SIG-M5 treated with dmso at 0.1 percent for 504 hours (cell line): ENCODE measurements at regions not wholly inside any gene's neighbourhood (a gene's known extent, or its start where the extent isn't known, plus 50 kb on each side); places are given as distances from the start of the nearest gene placed in this dataset.

Source experiments
- DNase-seq: peaks from one replicate; lab custom pipeline; 2025; ENCODE audit not compliant: unreplicated experiment; lab: John Stamatoyannopoulos, UW

DNA sequence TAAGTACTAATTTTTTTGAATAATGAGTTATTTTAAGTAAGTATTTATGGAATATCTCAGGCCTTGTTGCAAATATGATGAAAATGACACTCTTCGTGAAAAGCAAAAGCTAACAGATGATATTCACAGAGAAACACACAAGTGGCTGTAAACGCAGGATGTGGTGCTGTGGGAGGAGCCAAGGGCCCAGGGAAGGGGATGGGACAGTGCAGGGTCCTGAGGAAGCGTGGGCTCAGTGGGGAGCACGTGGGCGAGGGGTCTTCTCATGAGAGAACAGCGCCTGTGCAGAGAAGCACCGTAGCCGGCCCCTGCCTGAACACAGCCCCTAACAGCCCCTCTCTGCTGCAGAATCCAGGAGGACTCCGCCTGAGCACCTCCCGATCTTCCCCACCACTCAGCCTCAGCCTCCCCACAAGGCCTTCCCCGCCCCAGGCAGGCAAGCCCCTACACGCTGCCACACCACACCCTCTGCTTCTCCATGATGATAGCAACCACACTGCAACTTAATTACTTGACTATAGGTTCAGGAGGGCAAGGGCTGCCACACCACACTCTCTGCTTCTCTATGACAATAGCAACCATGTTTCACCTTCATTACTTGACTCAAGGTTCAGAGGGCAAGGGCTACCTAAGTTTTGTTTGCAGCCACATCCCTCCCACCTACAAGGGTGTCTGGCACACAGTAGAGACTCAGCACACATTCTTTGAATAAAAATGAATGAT lies 152.6 kb upstream of the RNF32 start:
- DNase-seq = no peak

DNA sequence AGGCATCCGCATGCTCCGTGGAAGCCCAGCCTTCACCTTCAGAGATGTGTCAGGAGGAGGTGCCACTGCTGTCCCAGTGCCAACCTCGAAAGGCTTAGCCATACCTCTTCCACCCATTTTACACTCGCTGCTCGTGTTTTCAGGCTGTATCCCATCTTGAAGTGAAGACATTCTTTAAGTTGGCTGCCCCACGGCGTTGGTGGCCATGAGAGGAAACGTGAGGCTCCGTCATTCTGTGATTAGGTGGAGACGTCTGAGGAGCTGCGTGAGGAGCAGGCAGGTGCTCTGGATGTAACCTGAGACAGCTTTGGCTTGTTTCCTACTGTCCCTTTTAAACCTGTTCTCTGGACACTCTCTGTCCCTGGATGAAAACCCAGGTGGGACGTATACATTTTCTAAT lies 159.9 kb upstream of the RNF32 start:
- no peak for DNase-seq

DNA sequence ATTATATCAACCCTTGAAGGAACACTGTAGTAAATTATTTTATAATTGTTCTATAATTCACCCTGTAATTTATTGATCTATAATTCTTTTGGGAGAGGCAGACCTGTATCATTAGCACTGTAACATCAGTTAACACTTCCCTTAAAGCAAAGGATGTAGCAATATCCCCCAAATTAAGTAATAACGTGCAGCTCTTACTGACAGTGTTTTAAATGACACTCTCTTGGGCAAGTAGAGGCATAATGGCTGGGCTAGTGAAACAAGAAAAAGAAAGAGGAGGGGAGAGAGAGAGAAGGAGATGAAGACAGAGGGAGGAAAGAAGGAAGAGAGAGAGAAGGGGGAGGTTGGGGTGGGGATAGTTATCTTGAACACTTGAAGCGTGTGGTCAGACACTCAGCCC lies 161.0 kb upstream of the RNF32 start:
- peak; percentile 85 for DNase-seq

DNA sequence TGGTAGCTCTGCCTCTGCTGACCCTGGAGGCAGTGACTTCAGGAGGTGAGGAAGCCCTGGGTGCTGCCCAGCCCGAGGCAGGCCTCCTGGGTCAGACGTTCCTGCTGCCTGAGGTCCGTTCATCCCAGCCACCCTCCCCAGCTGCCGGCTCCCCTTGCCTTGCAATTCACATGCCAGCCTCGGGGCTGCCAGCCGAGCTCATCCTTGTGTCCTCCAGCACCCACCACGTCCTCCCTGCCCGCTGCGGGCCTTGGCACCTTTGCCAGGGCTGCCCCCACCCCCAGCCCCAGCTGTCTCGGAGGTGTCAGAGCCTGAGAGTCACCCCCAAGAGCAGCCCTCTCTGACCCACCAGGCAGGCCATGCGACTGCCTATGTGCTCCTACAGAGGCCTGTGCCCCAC lies 162.1 kb upstream of the RNF32 start:
- no peak for DNase-seq

- DNase-seq = no peak
Measured at GRCh38 chr7:156475666-156476065, 164.9 kb upstream of the RNF32 start.

- DNase-seq = no peak
Measured at GRCh38 chr7:156475179-156475578, 165.4 kb upstream of the RNF32 start.

GRCh38 chr7:156474241-156474743 lies 166.3 kb upstream of the RNF32 start:
- peak; percentile 94 for DNase-seq

DNA sequence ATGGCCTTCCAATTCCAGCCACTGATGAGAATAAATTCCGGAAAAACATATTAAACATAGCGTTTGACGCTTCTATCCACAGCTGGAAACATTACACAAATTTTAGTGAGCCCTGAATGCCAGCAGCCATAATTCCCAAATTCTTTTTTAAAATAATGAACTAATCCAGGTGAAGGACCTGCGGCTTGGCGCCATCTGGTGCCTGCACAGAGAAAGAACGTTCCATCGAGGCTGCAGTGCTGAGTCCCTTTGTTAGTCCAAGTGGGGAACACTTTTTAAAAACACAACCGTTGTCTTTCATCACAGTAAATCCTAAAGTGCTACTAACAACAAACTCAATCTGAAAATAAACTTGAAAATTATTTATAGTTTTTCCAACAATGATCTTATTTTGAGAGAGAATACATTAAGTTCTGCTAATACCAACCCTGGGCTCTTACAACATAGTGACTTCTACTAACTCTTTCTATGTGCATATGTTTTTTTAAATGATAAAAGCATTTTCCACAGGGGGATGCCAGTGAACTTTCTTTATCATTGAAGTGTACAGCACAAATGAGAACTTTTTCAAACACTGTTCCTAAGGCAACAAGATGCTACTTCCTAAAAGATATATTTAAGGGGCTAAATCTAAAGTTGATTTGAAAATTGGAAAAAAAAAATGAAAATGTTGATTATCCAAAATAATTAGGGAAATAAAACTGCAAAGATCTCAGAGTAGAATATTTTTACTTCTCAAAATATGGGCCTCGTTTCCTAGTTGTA lies 166.9 kb upstream of the RNF32 start:
- DNase-seq = peak; percentile 31

DNA sequence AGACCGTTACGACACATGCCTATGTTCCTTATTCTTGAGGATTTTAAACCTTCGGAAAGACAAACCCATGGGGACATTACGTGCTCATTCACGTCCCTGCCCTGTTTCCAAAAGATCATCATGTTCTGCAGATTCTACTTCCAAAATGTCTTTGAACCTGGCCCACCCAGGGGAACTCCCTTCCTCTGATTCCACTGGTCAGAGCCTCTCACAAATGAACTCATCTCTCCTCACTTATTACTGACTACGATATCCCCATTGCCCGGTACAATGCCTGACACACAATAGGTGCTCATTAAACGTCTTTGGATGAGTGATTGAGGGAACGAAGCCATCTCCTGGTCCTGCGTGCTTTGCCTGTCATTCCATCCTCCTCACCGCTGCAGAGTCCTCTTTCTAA lies 168.3 kb upstream of the RNF32 start:
- peak; percentile 3 for DNase-seq

DNA sequence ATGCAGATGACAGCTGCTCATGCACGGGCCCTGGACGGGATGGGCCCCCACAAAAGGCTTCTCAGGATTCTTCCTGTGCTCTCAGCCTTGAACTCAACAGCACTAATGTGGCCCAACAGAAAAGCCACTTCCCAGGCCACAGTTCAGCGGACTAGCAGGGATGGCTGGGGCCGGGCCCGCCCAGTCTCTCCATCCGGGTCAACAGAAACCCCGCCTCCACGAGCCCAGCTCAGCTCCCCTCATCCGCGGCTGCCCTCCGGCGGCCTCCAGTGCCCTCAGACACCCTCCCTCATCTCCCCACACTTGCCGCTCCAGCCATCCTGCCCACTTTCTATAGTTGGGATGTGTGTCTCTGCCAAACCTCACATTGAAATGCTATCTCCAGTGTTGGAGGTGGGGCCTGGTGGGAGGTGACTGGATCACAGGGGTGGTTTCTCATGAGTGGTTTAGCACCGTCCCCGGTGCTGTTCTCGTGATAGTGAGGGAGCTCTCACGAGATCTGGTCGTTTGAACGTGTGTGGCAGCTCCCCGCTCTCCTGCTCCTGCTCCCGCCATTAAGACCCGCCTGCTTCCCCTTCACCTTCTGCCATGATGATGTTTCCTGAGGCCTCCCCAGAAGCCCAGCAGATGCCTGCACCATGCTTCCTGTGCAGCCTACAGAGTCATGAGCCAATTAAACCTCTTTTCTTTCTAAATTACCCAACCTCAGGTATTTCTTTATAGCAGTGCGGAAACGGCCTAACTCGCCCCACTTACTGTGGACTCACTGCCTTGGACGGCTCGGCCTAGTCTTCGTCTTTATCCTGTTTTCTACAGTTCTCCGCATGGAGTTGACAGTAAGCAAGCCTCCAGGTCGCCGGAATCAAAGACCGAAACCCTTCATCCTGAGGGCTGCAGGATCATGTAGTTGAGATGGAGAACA lies 169.9 kb upstream of the RNF32 start:
- no peak for DNase-seq

GRCh38 chr7:156466955-156467625 lies 173.5 kb upstream of the RNF32 start:
- DNase-seq = no peak

DNA sequence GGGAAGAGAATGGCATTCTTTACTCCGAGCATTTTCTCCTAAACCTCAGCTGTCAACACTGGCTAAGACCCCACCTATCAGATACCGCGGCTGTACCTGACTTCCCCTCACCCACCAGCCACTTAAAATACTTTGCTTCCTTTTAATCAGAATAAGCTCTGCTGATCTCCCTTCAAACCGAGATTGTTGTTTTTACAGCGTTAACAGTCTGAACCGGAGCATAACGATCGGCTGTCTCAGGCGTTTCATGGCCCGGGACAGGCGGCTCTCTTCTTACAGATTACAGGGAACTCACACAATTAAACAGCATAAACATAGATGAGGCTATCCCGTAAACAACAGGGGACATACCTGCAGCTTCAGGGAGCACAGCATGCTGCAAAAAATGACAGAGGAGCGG lies 174.3 kb upstream of the RNF32 start:
- no peak for DNase-seq

GRCh38 chr7:156465186-156465585 lies 175.4 kb upstream of the RNF32 start:
- DNase-seq = no peak

GRCh38 chr7:156464339-156464738 lies 176.2 kb upstream of the RNF32 start:
- DNase-seq = no peak

DNA sequence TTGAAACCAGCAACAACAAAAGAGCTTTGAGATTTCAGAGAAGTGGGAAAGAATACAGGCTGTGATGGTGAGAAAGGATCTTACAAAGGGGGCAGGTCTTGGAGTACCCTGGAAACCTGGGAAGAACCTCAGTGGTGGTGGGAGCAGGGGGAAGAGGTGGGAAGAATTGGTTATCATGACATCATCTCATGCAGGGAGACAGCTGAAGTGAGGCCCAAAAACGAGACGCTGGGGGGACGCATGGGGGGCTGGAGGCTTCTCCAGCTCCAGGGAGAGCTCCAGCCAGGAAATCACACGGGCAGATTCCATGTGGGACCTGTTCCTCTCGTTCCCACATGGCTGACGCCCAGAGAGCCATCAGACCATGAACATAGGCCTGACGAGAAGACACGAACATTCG lies 177.3 kb upstream of the RNF32 start:
- DNase-seq = no peak

DNA sequence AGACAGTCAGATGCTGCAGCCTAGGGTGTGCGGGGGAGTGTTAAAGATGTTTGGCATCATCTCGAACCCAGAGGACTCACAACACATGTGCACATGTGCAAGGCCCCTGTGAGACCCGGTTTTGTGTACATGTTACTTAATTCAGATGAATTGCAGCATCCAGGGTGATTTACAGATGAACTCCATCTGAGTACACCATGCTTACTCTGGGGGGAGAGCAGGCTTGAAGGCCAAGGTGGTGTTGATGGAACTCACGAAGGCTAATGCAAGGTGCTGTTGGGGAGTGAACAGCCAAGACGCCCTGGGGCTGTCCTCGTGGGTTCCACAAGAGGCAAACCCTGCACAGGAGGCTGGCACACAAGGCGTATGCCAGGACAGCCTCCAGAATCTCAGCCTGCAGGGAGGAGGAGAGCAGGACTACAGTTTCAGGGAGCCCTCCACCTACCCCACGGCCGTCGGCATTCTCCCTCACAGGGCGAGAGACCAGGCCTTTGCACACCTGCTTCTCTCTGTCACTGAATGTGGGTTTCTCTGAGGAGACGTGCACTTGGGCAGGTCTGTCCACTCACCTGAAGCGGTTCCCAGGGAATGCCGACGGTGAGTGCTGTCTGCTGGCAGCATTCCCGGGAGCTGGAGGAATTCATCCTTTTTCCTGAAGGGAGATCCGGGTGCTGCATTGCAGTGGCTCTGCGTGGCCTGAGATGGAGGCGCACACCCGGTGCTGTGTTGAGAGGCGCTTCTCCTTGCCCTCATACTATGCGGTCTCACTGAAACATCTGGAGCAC lies 178.5 kb upstream of the RNF32 start:
- DNase-seq = no peak

GRCh38 chr7:156460858-156461627 lies 179.5 kb upstream of the RNF32 start:
- DNase-seq = no peak

DNA sequence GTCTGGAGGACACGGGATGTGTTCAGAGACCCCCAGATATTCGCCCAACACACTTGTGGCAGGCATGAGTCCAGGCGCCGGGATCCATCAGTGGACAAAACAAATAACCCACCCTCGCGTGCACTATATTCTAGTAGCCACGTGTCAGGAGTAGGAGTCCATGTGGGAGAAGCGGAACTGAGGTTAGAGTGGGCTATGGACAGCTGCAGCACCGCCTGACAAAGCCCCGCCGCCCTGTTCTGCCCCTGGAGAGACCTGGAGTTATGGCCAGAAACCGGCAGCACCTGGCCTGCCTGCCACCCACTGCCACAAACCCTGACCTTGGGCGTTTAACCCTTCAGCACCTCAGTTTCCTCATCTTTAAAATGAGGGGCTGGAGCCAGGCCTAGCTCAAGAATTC lies 181.0 kb upstream of the RNF32 start:
- DNase-seq = no peak

- no peak for DNase-seq
Measured at GRCh38 chr7:156459067-156459466, 181.5 kb upstream of the RNF32 start.
